Adrenal gland (tissue), 9 donors: ENCODE measurements at regions not wholly inside any gene's neighbourhood (a gene's known extent, or its start where the extent isn't known, plus 50 kb on each side); places are given as distances from the start of the nearest gene placed in this dataset.

ENCODE experiments used
- DNase-seq, 7 donors: peaks; one replicate each; pipeline ENCODE4 v3.0.0-alpha.2; 2019 to 2020
- H3K27ac ChIP-seq, 5 donors: fragments of 200-600 bp; sonication (generic) in 4 of 5; 1 replicate in 3 of 5; 2 replicates in 2 of 5; pipeline versions ENCODE4 v1.5.1 to v1.8.0; 2016 to 2020; ENCODE audit warnings: mild to moderate bottlenecking in 1 of 5
- H3K27me3 ChIP-seq: fragments of 200-600 bp; 2 replicates; pipeline ENCODE4 v1.8.0; 2021
- H3K36me3 ChIP-seq, 2 donors: fragments of 200-600 bp; replicated peaks in 1 of 2; 1 replicate in 1 of 2; 2 replicates in 1 of 2; pipeline versions ENCODE4 v1.5.1 to v1.8.0; 2018 to 2022
- H3K4me1 ChIP-seq, 2 donors: fragments of 200-600 bp; replicated peaks in 1 of 2; 1 replicate in 1 of 2; 2 replicates in 1 of 2; pipeline versions ENCODE4 v1.5.1 to v1.8.0; 2018 to 2021
- H3K4me3 ChIP-seq, 4 donors: fragments of 200-600 bp; sonication (generic) in 3 of 4; one replicate each; pipeline ENCODE4 v1.5.1; 2016 to 2018
- H3K9me3 ChIP-seq, 3 donors: fragments of 200-600 bp; sonication (generic) in 1 of 3; replicated peaks in 1 of 3; 1 replicate in 2 of 3; 2 replicates in 1 of 3; pipeline versions ENCODE4 v1.5.1 to v1.8.0; 2016 to 2021
- CTCF ChIP-seq, 6 experiments: fragments of 450-650 bp in 4 of 6; fragments of 200-600 bp in 2 of 6; sonication (generic) in 1 of 6; IDR thresholded peaks; 1 replicate in 5 of 6; 2 replicates in 1 of 6; pipeline versions ENCODE4 v1.5.1 to v1.8.0; 2016 to 2021; ENCODE audit warnings: antibody characterized with exemption in 6 of 6, mild to moderate bottlenecking in 2 of 6, moderate library complexity in 1 of 6
- POLR2A ChIP-seq, 2 donors: fragments of 450-650 bp; IDR thresholded peaks; one replicate each; pipeline ENCODE4 v1.6.1; 2017; ENCODE audit warnings: antibody characterized with exemption in 2 of 2, mild to moderate bottlenecking in 2 of 2, moderate library complexity in 1 of 2
- WGBS, 4 donors: extraction: QIAGEN DNeasy Blood & Tissue Kit in 2 of 4; methylation state at CpG; one replicate each; pipeline versions ENCODE4 v1.1.5 to v1.1.7; 2013 to 2017; 5-methylcytosine and 5-hydroxymethylcytosine counted together
- intact Hi-C, 2 donors: fragments of 100-400 bp; cut with DNase I; formaldehyde crosslinking; loops; one replicate each; pipeline versions ENCODE4 v1.14.1 to v1.15.0; 2022 to 2023
- donor health status: healthy with polysubstance abuse.
- donor health status: Bipolar disorder and iron deficiency.
- donor health status: DM: yes; HTN: yes; CAD: no.
- donor health status: DM: no; HTN: no; CAD: no.
- donor health status: DM: no; HTN: no; CAD: no.

DNA sequence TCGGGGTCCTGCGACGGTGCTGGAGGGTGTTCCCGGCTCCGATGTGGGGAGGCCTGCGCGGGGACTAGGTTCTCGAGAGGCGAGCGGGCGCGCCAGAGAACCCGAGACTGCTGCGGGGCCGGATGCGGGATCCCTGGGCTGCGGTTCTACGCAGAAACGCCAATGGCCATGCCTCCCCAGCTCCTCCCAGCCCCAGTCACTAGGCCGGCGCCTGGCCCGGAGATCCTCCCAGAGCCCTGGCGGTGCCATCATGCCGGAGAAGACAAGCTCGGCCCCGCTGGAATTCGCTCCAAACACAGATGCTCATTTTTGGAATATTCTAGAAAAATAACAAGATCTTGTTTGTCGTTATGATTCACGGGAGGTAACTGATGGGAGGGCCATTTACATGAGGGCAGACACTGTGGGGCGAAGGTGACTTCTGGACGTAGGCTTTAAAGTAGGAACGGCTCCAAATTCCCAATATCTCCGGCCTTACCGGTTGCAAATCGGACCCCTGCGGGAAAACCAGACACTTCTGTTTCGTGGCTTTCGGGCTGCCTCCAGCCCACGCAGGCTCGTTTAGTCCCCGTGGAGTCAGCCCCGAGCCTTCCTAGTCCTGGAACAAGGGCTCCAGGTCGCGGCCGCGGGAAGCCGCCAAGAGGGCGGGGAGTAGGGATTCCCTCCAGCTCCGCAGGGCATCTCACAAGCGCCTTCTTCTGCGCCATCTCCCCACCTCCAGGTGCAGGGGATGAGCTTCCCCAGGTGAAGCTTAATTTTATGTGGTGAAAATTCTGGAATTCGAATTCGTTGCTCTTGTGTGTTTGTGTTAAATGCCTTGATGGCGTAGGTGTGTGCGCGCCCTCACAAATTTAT is 74.8 kb upstream of the POLG start:
- H3K27ac ChIP-seq: no peak overlapping the region
- no peak for DNase-seq
- H3K4me1 ChIP-seq: peaks cover 0 to 6% of the 10 kb centered on the region in 2 donors
- no peaks in the 10 kb centered on the region for H3K36me3 ChIP-seq
- intact Hi-C loops: loop anchor here in 1 of 2 donors (5.0 kb wide), 1 partner anchor 37 kb away; no protein-coding TSS in a partner anchor
- peaks cover 96% of the 10 kb centered on the region for H3K27me3 ChIP-seq
- 20 to 27% (median 22%) methylated on average over 40 to 56 of the region's 56 CpGs for whole genome bisulfite sequencing, 4 donors
- H3K9me3 ChIP-seq: no peaks in the 10 kb centered on the region
- TF ChIP-seq CTCF (IDR thresholded peaks at IDR 0.05) (no peak), POLR2A (IDR thresholded peaks at IDR 0.05) (no peak)
- peak overlapping the region in 1 of 4 donors; percentile 29 for H3K4me3 ChIP-seq

GRCh38 chr15:89408372-89409183 is 74.0 kb upstream of the POLG start:
- peak overlapping the region in 1 of 4 donors; percentile 29 for H3K4me3 ChIP-seq
- peaks cover 0 to 6% of the 10 kb centered on the region in 2 donors for H3K4me1 ChIP-seq
- intact Hi-C loops: loop anchor here in 1 of 2 donors (5.0 kb wide), 1 partner anchor 36 kb away; no protein-coding TSS in a partner anchor
- H3K36me3 ChIP-seq: no peaks in the 10 kb centered on the region
- no peak for DNase-seq
- TF ChIP-seq CTCF (IDR thresholded peaks at IDR 0.05): no peak
- TF ChIP-seq POLR2A (IDR thresholded peaks at IDR 0.05): no peak
- H3K9me3 ChIP-seq: no peaks in the 10 kb centered on the region
- H3K27me3 ChIP-seq: peaks cover 96% of the 10 kb centered on the region
- 19 to 22% (median 21%) methylated on average over 28 to 33 of the region's 33 CpGs for WGBS, 4 donors
- H3K27ac ChIP-seq: no peak overlapping the region

GRCh38 chr15:89406940-89407607 is 72.5 kb upstream of the POLG start:
- Histone ChIP-seq H3K27ac (no peak overlapping the region), H3K36me3 (no peaks in the 10 kb centered on the region), H3K4me3 (no peak overlapping the region), H3K27me3 (peaks cover 95% of the 10 kb centered on the region), H3K4me1 (peaks cover 0 to 6% of the 10 kb centered on the region in 2 donors), H3K9me3 (no peaks in the 10 kb centered on the region)
- 3 to 5% (median 4%) methylated on average over 23 to 46 of the region's 46 CpGs for WGBS, 4 donors
- intact Hi-C loops: loop anchor here in 1 of 2 donors (5.0 kb wide), 1 partner anchor 35 kb away; no protein-coding TSS in a partner anchor
- TF ChIP-seq CTCF (IDR thresholded peaks at IDR 0.05): no peak
- TF ChIP-seq POLR2A (IDR thresholded peaks at IDR 0.05): no peak
- no peak for DNase-seq
